H1 (cell line): ENCODE measurements at regions not wholly inside any gene's neighbourhood (a gene's known extent, or its start where the extent isn't known, plus 50 kb on each side); places are given as distances from the start of the nearest gene placed in this dataset.

Experiments used
- CEBPB ChIP-seq: IDR thresholded peaks from 2 replicates; pipeline ENCODE4 v1.6.1; 2012; ENCODE audit warnings: low read depth, low read length
- MAFK ChIP-seq: IDR thresholded peaks from 2 replicates; pipeline ENCODE4 v1.6.1; 2012; ENCODE audit warnings: low read depth, mild to moderate bottlenecking, improper control_type of control experiment, low read length
- POLR2A ChIP-seq, 2 experiments: IDR thresholded peaks; 1 replicate in 1 of 2; 2 replicates in 1 of 2; pipeline ENCODE4 v1.6.1; 2011; ENCODE audit warnings: low read depth in 2 of 2, low read length in 2 of 2, mild to moderate bottlenecking in 2 of 2; ENCODE audit errors: control extremely low read depth in 1 of 2
- POLR2AphosphoS5 ChIP-seq: IDR thresholded peaks from 2 replicates; pipeline ENCODE4 v1.6.1; 2011; ENCODE audit warnings: low read depth, low read length
- RAD21 ChIP-seq, 2 experiments: IDR thresholded peaks in 1 of 2; conservative IDR thresholded peaks in 1 of 2; 2 replicates each; pipeline ENCODE4 v1.6.1; 2011; ENCODE audit warnings: low read depth in 2 of 2, low read length in 2 of 2, improper control_type of control experiment in 1 of 2, inconsistent platforms in 1 of 2, mild to moderate bottlenecking in 1 of 2, moderate library complexity in 1 of 2
- SIRT6 ChIP-seq: IDR thresholded peaks from one replicate; pipeline ENCODE4 v1.7.1; 2012; ENCODE audit warnings: low read length, inconsistent platforms
- SP2 ChIP-seq: IDR thresholded peaks from 2 replicates; pipeline ENCODE4 v1.6.1; 2012; ENCODE audit warnings: mild to moderate bottlenecking, low read length, inconsistent platforms
- TF ChIP-seq, protein P1 (sequence below), 3 experiments: IDR thresholded peaks; 1 replicate in 2 of 3; 2 replicates in 1 of 3; pipeline versions ENCODE4 v1.5.1 to v1.6.1; 2011; ENCODE audit warnings: low read length in 3 of 3, mild to moderate bottlenecking in 3 of 3, inconsistent platforms in 2 of 3, low read depth in 1 of 3, moderate library complexity in 1 of 3; ENCODE audit not compliant: insufficient read depth in 1 of 3; ENCODE audit errors: control extremely low read depth in 1 of 3

DNA sequence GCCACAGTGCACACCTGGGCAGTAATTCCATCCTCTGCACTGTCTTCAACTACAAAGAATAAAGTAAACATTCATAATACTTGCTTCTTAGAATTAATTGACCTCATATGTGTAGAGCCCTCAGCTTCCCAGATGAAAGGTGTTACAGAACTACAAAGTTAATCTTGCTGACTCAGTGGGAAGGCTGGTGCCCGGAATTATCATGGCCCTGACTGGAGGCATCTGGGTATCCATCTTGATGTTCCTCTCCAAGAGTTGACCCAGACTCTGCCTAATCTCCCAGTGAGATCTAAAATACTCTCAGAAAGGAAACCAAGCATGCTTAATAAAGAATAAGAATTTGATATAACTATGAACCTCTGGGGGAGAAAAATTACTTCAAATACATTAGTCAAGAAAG, 147.0 kb upstream of the ARID2 start:
- TF ChIP-seq, protein P1, sequence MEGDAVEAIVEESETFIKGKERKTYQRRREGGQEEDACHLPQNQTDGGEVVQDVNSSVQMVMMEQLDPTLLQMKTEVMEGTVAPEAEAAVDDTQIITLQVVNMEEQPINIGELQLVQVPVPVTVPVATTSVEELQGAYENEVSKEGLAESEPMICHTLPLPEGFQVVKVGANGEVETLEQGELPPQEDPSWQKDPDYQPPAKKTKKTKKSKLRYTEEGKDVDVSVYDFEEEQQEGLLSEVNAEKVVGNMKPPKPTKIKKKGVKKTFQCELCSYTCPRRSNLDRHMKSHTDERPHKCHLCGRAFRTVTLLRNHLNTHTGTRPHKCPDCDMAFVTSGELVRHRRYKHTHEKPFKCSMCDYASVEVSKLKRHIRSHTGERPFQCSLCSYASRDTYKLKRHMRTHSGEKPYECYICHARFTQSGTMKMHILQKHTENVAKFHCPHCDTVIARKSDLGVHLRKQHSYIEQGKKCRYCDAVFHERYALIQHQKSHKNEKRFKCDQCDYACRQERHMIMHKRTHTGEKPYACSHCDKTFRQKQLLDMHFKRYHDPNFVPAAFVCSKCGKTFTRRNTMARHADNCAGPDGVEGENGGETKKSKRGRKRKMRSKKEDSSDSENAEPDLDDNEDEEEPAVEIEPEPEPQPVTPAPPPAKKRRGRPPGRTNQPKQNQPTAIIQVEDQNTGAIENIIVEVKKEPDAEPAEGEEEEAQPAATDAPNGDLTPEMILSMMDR (IDR thresholded peaks at IDR 0.05; ENCODE audit: control extremely low read depth in 1 of 3, insufficient read depth in 1 of 3, low read depth in 1 of 3, low read length in 3 of 3), result no peak
- TF ChIP-seq CEBPB, result no peak
- no peak for TF ChIP-seq SP2
- no peak for TF ChIP-seq MAFK
- TF ChIP-seq POLR2AphosphoS5, result no peak
- no peak for TF ChIP-seq POLR2A (IDR thresholded peaks at IDR 0.05; ENCODE audit: control extremely low read depth in 1 of 2, low read depth in 2 of 2, low read length in 2 of 2)
- TF ChIP-seq RAD21 (IDR thresholded peaks at IDR 0.05 in 1 of 2, conservative IDR thresholded peaks at IDR 0.05 in 1 of 2; ENCODE audit: low read depth in 2 of 2, low read length in 2 of 2), result no peak
- no peak for TF ChIP-seq SIRT6
